Fibroblast of the conjunctiva (primary cell): ENCODE measurements at regions not wholly inside any gene's neighbourhood (a gene's known extent, or its start where the extent isn't known, plus 50 kb on each side); places are given as distances from the start of the nearest gene placed in this dataset.
"Not testable (repeated sequence)": the region's sequence is repeated elsewhere in the genome, so short reads cannot be mapped to it uniquely, and the experiment has no call there.

Experiments used
- DNase-seq: peaks from one replicate; pipeline ENCODE4 v3.0.0-alpha.2; 2010; ENCODE audit warnings: low read depth

GRCh38 chr4:186847429-186848131 lies 123.9 kb upstream of the FAT1 start:
- DNase-seq, result not testable (repeated sequence)

GRCh38 chr4:186848437-186848836 lies 124.8 kb upstream of the FAT1 start:
- DNase-seq, result no peak

DNA sequence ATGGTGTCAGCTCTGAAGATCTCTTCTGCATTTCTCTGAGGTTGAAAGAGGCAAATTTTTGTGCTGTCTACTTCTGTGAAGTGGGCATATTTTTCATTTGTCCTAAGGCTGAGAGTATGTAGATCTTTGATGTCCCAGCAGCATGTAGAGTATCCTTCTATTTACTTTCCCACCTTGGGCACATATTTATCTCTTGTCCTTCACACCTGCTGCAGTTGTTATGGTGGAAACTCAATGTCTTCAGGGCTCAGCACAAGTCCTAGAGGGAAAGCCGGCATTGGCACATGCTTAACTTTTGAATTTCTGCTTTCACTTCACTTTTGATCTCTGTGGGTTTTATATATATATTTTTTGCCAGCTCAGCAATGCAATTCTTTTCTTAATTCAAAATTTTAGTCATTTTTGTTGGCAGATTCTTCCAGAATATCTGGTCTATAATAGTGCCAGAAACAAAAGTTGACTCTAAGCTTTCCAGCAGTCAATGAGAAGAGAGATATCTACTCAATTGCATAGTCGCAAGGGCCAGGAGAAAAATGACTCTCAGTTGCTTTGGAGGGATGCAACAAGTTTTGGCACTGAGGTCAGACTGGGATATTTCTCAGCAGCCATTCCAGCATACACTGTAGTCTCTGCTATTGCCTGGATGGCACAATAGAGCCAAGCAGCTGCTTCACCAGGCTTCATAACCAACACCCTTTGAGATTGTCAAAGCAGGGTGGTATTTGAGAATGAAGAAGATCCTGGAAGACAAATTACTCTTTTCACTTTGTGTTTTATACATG lies 127.8 kb upstream of the FAT1 start:
- DNase-seq, result no peak

- DNase-seq, result no peak
Observed at GRCh38 chr4:186852073-186852420, 128.4 kb upstream of the FAT1 start.

- no peak for DNase-seq
Observed at GRCh38 chr4:186852964-186853391, 129.3 kb upstream of the FAT1 start.

DNA sequence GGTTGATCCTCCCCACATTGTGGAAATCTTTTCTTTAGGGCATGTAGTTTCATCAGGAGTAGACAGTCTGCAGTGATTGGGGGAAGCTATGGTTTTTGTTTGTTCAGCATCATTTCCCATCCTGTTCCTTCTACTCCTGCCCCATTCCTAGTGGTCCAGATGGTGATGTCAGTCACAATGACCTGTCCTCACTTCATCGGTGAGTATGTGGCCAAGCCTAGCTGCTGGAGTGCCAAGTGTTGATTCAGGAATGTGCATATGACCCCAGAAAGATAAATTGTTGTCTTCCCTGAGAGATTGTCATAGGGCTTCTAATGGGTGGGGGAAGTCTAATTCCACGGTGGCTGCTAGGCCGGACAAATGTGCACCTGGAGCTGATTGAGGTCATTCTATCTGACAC lies 130.6 kb upstream of the FAT1 start:
- no peak for DNase-seq

- DNase-seq, result no peak
Observed at GRCh38 chr4:186855111-186855510, 131.5 kb upstream of the FAT1 start.

- DNase-seq, result no peak
Observed at GRCh38 chr4:186857793-186858192, 134.1 kb upstream of the FAT1 start.

GRCh38 chr4:186858355-186858754 lies 134.7 kb upstream of the FAT1 start:
- no peak for DNase-seq

DNA sequence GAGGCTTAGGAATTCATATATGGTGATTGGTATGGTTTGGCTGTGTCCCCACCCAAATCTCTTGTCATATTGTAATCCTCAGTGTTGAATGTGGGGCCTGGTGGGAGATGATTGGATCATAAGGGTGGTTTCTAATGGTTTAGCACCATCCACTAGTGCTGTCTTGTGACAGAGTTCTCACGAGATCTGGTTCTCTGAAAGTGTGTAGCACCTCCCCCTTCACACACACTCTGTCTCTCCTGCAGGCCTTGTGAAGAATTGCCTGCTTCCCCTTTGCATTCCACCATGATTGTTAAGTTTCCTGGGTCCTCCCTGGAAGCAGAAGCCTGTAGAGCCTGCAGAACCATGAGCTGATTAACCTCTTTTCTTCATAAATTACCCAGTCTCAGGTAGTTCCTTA lies 135.8 kb upstream of the FAT1 start:
- no peak for DNase-seq

DNA sequence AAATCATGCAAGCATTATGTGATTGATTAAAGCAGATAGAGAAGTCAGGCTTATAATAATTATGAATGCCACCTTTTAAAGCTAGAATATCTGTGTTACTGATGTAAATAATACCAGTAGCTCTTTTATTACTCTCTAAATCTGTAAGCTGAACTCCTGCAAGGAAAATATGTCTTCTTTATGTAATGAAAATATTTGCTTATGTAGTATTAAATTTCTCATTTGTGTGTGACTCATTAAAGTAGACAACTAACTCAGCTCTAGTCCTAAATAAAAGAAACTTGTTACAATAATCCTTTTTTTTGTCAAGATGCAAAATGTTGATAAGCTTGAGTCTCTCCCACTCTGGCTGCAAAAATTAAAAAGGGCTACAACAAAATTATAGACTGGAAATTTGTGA lies 137.7 kb upstream of the FAT1 start:
- no peak for DNase-seq

- no peak for DNase-seq
Observed at GRCh38 chr4:186871856-186872255, 148.2 kb upstream of the FAT1 start.

GRCh38 chr4:186873095-186873494 lies 149.4 kb upstream of the FAT1 start:
- DNase-seq, result not testable (repeated sequence)

DNA sequence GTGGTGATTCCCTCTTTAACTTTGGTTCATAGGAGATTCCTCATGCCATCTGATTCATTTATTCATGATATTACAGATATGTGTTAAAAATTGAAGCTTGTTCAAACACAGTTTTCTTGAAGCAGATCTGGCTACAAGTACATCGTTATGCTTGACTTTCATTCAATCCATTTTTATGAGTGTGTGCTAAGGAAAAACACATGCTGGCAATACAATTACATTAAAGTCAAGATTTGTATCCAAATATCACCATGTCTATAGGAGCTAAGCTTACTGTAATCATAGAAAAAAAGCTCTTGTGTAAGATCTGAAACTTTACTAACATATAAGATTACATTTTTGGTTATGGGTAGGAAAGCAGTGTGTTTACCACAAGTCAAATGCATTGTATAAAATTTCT lies 151.8 kb upstream of the FAT1 start:
- no peak for DNase-seq

DNA sequence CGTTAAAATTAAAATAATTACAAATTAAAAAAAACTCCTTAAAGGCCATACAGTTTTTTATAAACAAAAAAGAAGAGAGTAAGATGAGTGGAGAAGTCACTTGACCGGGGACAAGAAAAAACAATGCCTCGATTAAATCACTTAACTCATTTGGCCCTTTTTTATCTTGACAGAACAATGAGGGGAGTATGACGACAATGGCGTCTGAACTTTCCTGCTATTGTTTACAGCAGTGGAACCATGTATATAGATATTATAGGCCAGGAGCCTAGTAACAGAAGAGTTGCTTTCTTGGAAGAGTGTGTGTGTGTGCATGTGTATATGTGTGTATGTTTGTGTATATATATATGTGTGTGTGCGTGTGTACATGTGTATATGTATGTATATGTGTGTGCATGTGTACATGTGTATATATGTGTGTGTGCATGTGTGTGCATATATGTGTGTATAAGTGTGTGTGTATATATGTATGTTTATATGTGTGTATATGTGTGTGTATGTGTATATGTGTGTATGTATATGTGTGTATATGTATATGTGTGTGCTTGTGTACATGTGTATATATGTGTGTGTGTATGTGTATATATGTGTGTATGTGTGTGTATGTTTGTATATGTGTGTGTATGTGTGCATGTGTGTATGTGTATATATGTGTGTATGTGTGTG lies 153.4 kb upstream of the FAT1 start:
- no peak for DNase-seq

DNA sequence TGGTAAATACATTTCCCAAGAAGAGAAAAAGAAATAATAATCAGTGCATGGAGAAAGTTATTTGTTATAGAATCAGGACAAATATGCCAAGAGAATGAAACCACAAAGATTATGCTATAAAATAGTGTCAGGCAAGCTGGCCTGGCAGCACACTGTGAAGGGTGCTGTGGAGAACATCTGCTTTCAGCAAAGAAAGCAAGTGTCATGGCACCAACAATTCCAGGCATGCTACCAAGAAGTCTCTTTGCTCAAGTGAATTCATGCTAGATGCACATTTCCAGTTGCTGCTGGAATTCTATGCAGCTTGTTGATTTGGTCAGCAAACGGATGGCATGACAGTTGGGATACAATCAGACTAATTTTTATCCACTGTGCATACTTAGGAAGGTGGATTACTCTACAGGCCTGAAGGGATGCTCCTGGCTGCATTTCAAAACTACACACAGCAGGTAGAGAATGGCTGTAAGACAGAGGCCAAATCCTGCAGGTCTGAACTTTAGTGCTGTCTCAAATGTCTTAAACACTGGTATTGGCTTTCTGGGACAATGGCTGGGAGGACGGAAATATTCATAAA lies 154.6 kb upstream of the FAT1 start:
- DNase-seq, result no peak

- DNase-seq, result no peak
Observed at GRCh38 chr4:186881521-186882220, 158.0 kb upstream of the FAT1 start.

- no peak for DNase-seq
Observed at GRCh38 chr4:186882293-186882692, 158.6 kb upstream of the FAT1 start.

DNA sequence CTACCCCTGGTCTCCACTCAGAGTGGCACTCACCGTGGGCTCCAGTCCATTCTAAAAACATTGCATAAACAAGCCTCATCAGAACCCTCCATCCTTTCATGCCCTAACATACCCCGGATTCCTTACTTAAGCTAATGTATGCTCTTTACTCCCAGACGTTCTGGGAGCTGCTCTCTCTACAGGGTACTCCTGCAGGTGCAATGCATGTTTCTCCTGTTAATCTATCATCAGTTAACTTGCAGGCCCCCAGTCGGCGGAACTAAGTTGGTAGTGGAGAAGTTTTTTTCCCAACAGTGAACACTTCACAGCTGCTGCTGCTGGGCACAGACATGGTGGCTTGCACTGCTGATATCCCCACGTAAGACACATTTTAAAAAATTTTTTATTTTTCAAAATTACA lies 161.6 kb upstream of the FAT1 start:
- no peak for DNase-seq

DNA sequence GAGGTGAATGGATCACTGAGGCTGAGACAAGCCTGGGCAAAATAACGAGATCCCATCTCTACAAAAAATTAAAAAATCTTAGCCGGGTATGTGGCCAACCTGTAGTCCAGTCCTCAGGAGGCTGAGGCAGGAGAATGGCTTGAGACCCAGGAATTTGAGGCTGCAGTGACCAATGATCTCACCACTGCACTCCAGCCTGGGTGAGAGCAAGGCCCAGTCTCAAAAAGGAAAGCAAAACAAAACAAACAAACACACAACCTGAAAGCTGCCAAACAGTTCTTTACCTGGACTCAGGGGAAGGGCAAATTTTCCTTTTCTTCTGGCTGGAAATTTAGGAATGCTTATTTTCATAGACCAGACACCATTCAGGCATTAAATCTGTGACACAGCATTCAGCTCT lies 163.1 kb upstream of the FAT1 start:
- no peak for DNase-seq

GRCh38 chr4:186887291-186887700 lies 163.6 kb upstream of the FAT1 start:
- no peak for DNase-seq

DNA sequence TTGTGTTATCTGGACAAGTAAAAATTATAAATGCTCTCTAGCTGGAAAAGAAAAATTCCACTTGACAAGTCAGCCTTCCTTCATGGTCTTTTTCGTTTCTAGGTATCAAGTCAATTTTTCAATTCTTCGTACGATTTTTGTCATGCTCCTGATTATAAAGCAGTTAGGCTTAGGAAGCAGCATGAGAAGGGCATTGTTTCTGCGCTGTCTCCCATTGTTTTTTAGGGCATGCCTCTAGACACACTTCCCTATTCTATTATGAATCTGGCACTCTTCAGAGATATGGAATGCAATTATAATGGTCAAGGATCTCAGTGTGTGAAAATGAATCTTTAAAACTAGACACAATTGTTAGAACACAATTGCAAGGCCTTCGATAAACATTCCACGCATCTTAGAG lies 164.1 kb upstream of the FAT1 start:
- no peak for DNase-seq
